HG03280 (cell line): ENCODE measurements at regions not wholly inside any gene's neighbourhood (a gene's known extent, or its start where the extent isn't known, plus 50 kb on each side); places are given as distances from the start of the nearest gene placed in this dataset.
"Not testable (repeated sequence)": the region's sequence is repeated elsewhere in the genome, so short reads cannot be mapped to it uniquely, and the experiment has no call there.

Source experiments
- ATAC-seq: cut with Tn5 transposase; IDR thresholded peaks from one replicate; pipeline ENCODE4 v1.9.1; 2021; ENCODE audit warnings: mild to moderate bottlenecking, moderate library complexity; ENCODE audit not compliant: unreplicated experiment

- no peak for ATAC-seq
These were observed 52.8 kb upstream of the VWDE start for GRCh38 chr7:12456506-12456905.

GRCh38 chr7:12458520-12459131 is 55.0 kb upstream of the VWDE start:
- peak; percentile 96 for ATAC-seq

- ATAC-seq: no peak
These were observed 64.2 kb upstream of the VWDE start for GRCh38 chr7:12467837-12468236.

GRCh38 chr7:12469568-12469967 is 65.9 kb upstream of the VWDE start:
- ATAC-seq: no peak

- no peak for ATAC-seq
These were observed 67.3 kb upstream of the VWDE start for GRCh38 chr7:12470930-12471329.

- no peak for ATAC-seq
These were observed 70.4 kb upstream of the VWDE start for GRCh38 chr7:12474035-12474434.

GRCh38 chr7:12475362-12476063 is 71.8 kb upstream of the VWDE start:
- ATAC-seq: no peak

GRCh38 chr7:12477620-12478019 is 74.0 kb upstream of the VWDE start:
- no peak for ATAC-seq

GRCh38 chr7:12481722-12482121 is 78.1 kb upstream of the VWDE start:
- ATAC-seq: peak; percentile 86

- ATAC-seq: no peak
These were observed 82.2 kb upstream of the VWDE start for GRCh38 chr7:12485845-12486244.

- ATAC-seq: no peak
These were observed 82.2 kb upstream of the SCIN start for GRCh38 chr7:12488341-12488740.

GRCh38 chr7:12490107-12490688 is 80.3 kb upstream of the SCIN start:
- peak; percentile 86 for ATAC-seq

- ATAC-seq: no peak
These were observed 79.6 kb upstream of the SCIN start for GRCh38 chr7:12490940-12491339.

GRCh38 chr7:12491526-12491925 is 79.0 kb upstream of the SCIN start:
- no peak for ATAC-seq

- ATAC-seq: no peak
These were observed 77.1 kb upstream of the SCIN start for GRCh38 chr7:12493407-12493806.

- no peak for ATAC-seq
These were observed 76.4 kb upstream of the SCIN start for GRCh38 chr7:12493863-12494686.

GRCh38 chr7:12494687-12495024 is 75.9 kb upstream of the SCIN start:
- no peak for ATAC-seq

- not testable (repeated sequence) for ATAC-seq
These were observed 73.4 kb upstream of the SCIN start for GRCh38 chr7:12496901-12497674.

- peak; percentile 76 for ATAC-seq
These were observed 66.4 kb upstream of the SCIN start for GRCh38 chr7:12504149-12504548.

- no peak for ATAC-seq
These were observed 62.5 kb upstream of the SCIN start for GRCh38 chr7:12508005-12508404.

- no peak for ATAC-seq
These were observed 62.0 kb upstream of the SCIN start for GRCh38 chr7:12508554-12508953.
